ENCODE measurements at regions not wholly inside any gene's neighbourhood (a gene's known extent, or its start where the extent isn't known, plus 50 kb on each side); places are given as distances from the start of the nearest gene placed in this dataset.

DNA sequence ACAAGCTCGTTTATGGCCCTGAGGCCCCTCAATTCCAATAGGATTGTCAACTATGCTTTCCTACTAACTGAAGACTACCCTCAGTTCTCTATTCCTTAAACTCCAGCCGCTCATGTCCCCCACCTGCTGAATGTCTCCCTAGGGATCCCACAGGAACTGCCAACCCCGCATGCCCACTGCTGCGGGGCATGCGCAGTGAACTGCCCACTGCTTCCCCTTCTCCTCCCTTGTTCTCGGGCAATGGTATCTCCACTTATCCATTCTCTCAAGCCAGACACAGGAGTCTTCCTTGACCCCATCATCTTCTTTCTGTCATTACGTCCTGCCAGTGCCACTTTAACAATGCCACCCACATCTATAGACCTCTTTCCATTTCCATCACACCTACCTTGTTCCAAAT lies 90.0 kb downstream of the FGF18 start:
- DNase-seq = no peak

DNA sequence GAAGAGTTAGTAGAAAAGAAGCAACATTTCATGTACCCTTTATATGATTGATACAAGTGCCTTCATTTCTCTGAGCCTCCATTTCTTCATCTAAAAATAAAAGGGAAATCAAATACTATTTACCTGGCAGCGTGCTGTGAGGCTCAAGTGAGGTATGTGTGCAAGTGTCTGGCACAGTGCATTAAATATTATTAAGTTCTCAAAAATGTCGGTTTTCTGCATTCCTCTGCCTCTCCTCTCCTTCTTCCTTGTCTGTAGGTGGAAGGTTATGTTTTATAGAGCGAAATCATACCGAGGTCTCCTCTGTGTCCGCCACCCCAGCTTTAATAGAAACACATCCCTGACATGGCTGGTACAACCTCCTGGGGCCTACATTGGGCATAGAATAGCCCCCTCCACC lies 93.0 kb downstream of the FGF18 start:
- no peak for DNase-seq

DNA sequence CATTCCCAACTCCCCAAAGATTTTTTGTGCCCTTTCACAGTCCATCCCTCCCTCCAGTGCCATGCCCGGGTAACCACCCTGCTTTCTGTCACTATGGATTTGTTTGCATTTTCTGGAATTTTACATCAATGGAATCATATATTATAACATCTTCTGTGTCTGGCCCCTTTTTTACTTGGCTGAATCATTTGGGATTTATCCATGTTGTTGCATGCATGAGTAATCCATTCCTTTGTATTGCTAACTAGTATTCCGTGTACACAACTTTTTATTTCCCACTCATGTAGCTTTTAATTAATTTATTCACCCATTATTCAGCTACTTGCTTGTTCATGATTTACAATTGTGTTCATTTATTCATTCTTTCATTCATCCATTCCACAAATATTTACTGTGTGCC lies 94.1 kb downstream of the FGF18 start:
- DNase-seq = no peak

DNA sequence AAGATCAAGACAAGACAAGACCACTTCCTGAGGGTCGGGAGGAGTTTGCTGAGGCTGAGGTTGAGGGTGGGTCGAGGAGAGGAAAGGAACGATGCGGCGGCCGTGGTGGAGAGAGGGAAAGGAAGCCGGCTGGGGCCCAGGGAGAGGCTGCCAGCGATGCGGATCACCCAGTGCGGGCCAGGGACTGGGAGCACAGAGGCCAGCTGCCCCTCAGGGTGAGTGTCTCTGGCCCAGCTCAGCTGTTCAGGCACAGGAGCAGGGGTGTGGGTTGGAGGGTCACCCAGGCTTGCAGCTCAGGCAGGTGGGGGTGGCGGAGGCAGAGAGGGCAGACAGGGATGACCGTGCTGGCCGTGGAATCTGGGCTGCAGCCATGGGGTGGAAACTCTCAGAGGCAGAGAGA lies 99.5 kb downstream of the FGF18 start:
- DNase-seq = no peak

DNA sequence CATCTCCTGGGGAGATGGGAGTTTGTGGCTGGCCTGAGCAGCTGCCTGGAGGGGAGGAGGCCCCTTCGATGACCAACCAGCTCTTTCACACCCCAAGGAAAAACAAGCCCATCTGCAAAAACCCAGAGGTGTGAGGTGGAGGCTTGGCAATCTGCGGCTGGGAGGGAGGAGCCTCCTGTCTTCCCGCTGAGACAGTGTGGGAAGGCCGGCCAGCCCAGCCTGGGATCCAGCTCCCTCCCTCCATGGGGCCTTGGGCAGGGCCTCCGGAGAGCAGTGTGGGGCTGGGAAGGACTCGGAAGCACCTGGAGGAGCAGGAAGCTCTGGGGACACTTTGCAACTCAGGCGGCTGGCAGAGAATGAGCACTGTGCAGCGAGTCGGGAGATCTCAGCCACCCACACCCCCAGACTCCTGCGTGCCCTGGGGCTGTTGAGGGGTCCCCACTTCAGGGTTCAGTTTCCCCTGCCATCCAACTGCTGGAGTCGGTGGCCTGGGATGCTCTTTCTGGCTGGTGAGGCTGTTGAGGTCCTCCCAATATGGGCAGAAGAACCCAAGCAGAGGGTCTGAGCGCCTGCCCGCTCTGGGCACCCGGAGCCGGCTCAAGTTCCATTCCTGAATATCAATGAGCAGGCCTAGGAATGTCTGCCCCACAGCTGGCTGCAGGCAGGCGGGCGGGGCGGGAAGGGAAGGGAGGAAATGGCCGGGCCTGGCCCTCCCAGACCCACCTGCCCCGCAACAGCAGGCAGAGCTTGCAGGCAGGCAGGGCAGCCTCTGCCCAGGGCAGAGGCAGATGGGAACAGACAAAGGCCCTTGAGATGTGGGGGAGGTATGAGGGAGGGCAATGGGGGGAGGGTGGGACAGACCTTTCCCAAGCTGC lies 101.1 kb downstream of the FGF18 start:
- no peak for DNase-seq

DNA sequence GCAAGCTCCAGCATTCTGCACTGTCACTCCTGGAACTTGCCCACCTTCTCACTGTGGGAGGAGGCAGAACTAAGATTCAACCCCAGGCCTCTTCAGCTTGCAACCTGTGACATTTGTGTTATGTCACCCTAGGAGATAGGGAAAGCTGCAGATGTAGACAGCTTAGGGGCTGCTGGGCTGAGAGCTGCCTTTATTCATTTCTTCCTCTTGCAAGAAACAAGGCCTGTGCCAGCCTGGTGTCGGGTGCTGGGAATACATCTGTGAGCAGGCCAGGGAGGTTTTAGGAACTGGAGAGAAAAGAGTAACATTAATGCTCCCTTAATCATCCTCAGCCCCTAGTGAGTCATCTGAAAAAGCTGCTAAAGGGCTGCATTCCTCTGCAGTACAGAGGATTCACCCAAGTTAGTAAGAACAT lies 101.8 kb downstream of the FGF18 start:
- DNase-seq = no peak

DNA sequence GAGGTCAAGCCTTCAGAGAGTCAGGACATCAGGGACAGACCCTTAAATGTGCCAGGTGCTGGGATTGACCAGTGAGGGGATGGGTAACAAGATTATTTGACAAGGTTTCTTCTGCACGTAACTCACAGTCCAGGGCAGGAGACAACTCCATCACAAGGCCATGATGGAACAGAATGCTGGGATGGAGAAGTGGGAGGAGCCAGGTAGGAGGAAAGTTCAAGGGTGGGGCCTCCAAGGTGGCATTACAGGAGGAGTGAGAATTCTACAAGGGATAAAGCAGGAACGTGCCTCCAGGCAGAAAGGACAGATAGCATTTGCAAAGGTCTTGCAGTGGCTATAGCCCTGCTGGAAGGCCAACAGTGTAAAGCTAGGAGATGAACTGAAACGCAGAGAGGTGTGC lies 102.2 kb downstream of the FGF18 start:
- no peak for DNase-seq

DNA sequence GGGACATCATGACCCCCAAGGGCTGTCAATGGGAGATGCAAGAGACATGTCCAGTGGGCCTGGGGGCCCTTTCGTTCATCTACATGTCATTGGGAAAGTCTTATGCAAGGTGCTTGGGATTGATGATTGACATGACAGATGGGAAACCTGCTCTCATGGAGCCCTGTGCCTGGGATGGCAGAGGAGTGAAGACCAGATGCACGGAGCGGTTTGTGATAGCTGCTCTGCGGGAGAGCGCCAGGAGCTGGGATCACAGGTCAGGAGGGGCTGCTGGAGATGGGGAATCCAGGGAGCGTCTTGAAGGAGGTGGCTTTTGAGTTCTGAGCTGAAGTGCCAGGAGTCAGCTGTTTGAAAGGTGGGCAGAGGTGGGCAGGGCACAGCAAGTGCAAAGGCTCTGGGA lies 104.3 kb downstream of the FGF18 start:
- DNase-seq = no peak

DNA sequence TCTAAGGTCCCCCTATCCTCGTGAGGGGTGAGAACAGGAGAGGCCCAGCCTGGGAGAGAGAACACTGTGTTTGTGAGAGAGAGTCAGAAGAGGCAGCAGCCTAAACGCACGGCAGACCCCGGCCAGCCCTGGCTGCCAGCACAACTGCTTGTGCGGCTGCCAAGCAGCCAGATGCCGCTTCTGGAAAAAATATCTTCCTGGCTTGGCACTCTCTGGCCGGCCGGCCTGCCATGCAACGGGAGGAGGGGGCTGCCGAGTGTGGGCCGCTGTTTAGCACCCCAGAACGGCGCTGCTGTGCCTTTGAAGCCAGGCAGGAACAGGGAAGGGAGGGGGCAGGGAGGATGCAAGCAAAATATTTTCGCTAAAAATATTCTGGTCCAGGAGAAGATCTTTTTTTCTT lies 105.0 kb downstream of the FGF18 start:
- no peak for DNase-seq

DNA sequence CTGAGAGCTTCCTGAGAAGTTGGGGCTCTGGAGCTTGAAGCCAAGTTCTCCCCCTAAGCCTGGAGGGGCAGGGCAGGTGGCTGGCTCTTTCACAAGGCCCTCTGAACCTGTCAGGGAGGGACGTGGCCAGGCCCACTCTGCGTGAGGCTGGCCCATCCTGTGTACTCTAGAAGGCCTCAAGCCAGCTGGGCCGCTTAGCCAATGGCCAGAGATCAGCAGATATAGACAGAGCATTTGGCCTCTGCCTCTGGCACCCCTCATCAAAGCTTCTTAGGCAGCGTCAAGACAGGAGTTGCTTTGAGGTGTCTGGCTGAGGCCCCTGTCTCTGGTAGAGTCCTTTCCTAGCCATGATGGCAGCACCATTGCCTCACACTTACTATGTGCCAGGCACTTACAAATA lies 105.6 kb downstream of the FGF18 start:
- DNase-seq = no peak

DNA sequence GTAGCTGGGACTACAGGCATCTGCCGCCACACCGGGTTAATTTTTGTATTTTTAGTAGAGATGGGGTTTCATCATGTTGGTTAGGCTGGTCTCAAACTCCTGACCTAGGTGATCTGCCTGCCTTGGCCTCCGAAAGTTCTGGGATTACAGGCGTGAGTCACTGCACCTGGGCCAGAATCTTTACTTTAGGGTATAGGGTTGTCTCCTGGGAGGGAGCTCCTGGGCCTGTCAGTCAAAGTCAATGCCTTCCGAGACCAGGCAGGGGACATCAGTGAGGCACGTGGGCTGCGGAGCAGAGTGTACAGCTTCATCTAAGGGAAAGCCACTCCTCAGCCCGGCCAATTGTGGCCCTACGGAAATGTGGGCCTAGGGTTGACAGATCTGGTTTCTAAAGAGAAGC lies 108.6 kb downstream of the FGF18 start:
- no peak for DNase-seq

DNA sequence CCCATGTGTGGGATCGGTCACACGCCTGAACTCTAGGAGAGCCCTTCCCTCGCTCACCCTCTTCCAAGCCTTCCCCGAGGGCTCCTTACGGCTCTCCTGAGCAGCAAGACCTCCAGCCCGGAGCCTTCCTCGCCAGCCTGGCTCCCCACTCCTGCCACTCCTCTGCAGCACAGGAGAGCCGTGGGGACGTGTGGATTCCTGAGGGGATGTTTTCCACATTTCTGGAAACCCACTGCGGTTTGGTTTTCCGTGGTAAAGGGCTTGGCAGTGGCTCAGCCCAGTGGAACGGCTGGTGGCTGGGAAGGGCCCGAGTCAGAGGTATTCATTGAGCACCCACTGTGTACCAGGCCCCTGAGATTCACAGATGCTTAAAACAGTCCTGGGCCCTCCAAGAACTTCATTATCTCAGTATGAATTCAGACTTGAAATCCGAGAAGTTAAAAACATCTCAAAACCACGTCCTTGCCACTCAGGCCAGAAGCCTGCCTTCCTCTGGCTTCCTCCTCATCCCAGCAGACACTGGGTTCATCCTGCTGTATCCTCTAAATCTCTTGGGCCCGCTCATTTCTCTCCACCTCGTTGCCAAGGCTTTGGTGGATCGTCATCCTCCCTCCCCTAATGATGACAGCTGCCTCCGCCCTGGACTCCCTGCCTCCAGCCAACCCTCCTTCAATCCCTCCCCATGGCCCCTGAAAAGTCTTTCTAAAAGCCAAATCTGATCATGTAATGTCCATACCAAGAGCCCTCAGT lies 109.6 kb downstream of the FGF18 start:
- DNase-seq = no peak

DNA sequence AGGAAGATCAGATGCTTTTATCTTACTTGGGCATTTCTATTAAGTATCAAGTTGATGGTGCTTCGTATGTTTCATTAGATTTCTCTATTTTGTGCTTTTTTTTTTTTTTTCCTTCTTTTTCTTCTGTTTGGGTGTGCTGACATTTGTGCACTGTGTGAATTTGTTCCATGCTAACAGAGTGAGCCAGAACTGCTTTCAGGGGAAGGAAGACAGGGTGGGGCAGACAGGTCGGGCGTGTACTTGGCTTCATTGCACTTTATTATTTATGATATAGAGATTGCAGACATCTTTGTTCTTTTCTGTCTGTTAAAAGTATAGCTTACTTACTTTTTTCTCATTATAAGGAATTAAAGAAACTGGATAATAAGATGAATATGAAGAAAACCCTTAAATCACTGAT lies 112.2 kb downstream of the FGF18 start:
- DNase-seq = no peak

DNA sequence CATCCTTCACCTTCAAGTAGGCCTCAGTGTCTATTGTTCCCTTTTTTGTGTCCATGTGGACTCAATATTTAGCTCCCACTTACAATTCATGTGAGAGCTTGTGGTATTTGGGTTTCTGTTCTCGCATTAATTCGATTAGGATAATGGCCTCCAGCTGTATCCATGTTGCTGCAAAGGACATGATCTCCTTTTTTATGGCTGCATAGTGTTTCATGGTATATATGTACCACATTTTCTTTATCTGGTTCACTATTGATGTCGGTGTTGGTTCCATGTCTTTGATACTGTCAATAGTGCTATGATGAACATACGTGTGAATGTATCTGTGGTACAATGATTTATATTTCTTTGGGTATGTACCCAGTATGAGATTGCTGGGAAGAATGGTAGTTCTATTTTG lies 113.7 kb downstream of the FGF18 start:
- no peak for DNase-seq

DNA sequence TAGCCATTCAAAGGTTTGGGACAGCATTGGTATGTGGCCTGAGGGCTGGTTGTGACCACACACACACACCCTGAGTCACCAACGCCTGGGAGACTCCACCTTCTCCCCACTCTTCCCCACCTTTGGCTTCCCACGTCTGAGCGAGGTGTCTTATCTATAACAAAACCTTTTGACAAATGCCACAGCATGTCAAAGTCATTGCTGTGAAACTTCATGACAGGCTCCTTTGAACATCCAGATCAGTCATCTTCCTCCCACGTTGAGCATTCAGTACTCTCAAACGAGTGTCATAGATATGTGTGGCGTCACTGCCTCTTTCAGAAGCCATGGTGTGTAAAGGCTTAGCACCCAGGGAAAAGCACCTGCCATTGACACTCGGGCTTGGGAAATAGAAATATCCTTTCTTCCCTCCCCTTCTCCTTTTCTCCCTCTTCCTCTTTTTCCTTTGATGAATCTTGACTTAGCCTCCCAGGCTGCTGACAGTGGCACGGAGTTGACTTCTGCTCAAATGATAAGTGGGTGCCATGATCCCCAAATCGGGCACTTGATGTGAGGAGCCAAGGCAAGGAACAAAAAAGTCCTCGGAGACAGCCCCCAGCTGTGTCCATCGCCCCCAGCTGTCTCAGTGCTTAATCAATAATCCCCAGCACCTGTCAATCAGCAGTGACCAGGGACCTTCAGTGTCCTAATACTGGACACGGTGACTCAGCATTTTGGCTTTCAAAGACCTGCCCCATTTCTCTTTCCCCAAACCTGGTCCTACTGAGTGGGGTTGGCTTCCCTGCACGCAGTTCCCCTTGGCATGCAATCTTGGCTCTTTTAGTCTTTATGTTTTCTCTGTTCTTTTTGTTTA lies 114.8 kb downstream of the FGF18 start:
- DNase-seq = no peak

DNA sequence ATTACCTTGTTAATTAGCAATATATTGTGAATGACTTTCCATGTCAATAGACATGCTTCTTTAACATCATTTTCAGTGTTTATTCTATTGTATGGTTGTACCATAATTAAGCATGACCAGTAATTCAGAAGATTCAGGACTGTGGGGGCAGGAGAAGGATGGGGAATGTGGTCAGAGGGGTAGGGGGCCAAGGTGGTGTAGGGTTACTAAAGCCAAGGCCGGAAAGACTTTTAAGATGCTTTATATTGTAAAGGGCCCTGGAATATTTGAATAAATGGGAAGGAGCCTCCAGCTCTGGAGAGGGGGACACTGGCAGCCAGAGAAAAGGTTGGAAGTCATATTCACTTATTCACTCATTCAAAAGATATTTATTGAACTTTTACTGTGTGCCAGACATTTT lies 115.7 kb downstream of the FGF18 start:
- no peak for DNase-seq

DNA sequence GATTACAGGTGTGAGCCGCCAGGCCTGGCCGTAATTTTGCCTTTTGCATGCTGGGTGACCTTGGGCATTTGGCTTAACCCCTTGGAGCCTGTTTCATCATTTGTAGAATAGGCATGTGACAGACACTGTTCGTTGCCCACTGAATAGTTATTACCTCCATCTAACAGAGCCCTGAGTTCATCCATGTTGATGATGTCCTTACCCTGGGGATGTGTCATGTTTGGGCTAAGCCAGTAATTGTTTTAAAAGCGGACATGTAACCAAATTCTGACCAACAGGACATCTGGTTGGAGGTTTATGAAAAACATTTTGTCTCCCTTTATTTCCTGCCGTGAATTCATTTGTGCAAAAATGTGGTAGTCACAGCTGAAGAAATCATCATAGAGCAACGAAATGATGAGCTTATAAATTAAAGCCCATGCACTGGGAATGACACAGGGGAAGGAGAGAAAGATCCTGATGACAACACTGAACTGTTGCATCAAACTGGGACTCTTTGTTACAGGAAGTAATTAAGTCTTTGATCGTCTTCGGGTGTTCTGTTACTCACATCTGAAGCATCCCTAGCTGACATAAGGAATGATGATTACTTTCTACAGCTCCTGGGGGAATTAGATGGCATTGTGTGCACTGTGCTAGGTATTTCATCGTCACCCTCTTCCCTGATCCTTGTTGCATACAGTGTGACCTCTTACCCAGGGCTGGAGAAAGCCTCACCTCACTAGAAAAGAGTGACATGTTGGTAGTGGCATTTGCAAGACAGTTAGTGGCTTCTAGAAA lies 117.8 kb downstream of the FGF18 start:
- no peak for DNase-seq

DNA sequence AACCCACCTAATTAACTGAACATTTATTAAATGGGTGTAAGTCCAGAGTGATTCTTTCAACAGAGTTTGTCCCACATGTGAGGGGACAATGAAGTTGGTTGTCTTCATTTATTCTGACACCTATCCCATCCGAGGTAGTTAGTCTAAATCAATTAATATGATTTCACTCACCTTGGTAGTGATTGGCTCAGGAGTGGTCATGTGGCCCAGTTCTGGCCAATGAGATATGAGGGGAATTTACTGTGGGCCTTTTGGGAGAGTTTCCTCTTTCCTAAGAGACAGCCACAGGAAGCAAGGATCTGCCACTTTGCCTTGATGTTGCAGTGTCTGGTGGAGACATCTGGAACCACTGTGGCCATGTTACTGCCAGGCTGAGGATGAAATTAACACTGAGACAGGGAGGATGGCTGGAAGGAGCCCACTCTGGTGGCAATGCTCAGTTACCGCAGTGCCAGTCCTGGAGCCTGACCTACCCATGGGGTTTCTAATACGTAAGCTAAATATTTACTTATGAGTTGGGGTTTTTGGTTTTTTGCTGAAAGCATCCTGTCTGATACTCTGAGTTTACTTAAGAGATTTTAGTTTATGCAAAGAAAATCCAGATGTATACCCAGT lies 118.6 kb downstream of the FGF18 start:
- no peak for DNase-seq

DNA sequence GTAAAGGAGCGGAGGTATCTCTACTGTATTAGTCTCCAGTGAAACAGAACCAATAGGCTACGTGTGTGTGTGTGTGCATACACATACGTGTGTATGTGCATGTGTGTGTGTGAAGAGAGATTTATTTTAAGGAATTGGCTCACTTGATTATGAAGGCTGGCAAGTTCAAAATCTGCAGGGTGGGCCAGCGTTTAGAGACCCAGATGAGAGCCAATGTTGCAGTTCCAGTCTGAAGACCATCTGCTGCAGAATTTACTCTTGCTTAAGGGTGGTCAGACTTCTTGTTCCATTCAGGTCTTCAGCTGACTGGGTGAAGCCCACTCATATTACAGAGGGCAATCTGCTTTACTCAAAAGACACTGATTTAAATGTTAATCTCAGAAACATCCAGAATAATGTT lies 119.2 kb downstream of the FGF18 start:
- no peak for DNase-seq

DNA sequence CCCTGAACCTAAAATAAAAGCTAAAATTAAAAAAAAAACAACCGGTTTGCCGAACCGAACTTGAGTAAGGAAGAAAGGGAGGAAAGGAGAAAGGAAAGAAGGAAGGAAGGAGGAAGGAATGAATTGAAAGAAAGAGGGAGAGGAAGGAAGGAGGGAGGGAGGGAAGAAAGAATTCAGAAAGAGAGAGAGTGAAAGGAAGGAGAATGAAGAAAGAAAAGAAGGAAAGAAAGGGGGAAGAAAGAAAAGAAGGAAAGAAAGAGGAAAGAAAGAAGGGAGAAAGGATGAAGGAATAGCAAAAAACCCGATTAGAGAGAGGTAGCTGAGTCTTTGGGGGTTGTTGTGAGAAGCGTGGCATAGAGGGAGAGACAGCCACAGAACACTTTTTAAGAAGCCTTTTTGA lies 121.4 kb downstream of the FGF18 start:
- DNase-seq = no peak

DNA sequence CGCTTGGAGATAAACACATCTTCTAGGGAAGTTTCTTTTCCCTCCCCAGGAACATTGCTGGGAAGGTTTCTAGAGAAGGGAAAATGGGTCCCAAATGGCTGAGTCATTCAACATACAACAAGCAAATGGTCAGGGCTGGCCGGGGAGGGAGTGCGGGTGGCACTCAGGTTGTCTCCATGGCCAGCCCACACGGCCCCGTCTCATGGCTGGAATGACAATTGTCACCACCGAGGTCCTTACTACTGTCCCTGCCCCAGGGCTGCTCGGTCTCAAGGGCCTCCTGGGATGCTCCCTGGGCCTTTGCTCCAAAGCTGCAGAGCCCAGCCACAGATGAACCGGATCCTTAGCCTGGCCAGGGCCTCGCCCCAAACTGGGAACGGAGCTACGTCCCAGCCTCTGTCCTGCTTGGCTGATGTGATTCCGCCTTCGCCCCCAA lies 121.9 kb downstream of the FGF18 start:
- DNase-seq = no peak

DNA sequence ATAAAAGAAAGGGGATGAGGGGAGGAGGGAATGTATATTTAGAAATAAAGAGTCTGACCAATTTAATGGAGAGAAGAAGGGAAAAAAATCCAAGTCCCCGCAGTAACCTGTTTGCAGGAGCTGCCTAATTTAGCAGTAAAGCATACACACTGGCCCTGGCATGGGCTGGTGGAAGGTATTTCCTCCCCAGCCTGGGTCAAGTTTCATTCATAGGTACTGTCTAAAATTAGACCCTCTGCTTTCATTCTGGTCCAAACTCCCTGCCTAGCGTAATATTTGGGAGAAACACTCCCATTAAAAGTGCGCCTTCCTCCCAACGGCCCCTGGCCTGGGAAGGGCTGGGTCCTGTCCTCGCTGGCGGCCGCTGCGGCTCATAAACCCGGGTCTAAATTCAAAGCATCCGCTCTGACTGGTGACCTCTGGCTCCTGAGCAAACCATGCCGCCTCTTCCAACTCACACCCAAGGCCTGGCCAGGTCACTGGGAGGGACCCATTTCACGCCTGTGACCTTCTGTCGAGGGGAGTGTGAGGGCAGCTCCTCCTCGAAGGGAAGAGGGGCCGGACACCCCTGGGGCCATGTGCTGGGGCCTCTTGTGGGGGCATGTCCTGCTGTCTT lies 123.2 kb downstream of the FGF18 start:
- DNase-seq = no peak
